OCI-M1 (cell line): ENCODE measurements at regions not wholly inside any gene's neighbourhood (a gene's known extent, or its start where the extent isn't known, plus 50 kb on each side); places are given as distances from the start of the nearest gene placed in this dataset.
A peak's percentile ranks its signal among the peaks of the same experiment; 100 is the strongest.

Experiments
- DNase-seq: peaks from one replicate; lab custom pipeline; 2025; lab: John Stamatoyannopoulos, UW

DNA sequence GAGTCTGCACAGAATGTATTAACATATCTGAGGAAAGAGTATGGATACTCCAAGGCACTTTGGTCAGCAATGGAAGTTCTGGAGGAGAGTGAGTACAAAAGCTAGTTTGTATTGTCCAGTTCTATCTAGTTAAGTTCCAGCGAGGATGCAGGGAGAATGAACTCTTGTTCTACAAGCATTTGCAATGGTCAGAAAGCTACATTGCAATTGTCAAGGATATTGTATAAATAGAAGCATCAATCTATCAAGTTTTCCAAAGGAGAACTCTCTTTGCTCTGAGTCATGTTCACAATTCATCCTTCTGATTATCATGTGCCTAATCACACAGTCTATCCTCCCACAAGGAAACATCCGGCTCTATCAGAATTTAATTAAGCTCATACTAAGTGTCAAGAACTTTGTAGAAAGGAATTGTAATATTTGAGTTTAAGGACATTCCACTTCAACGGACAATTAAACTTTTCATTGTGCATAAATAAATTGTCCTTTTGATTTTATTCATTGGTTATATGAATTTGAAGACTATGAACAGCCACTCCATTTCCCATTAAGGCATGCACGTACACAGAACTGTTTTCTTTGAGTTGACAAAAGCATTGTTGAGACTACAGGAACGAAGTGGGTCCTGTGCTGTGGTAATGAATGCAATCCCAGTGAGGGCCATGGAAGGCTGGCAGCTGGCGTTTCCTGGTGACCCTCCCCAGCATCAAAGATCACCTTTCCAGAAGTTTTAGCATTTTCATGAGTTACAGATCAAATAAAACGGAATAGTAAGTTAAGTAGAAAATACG is 973.5 kb upstream of the GOT2 start:
- no peak for DNase-seq

- no peak for DNase-seq
Observed at GRCh38 chr16:59701963-59702930, 968.1 kb upstream of the GOT2 start.

- DNase-seq, result no peak
Observed at GRCh38 chr16:59699786-59700185, 965.7 kb upstream of the GOT2 start.

DNA sequence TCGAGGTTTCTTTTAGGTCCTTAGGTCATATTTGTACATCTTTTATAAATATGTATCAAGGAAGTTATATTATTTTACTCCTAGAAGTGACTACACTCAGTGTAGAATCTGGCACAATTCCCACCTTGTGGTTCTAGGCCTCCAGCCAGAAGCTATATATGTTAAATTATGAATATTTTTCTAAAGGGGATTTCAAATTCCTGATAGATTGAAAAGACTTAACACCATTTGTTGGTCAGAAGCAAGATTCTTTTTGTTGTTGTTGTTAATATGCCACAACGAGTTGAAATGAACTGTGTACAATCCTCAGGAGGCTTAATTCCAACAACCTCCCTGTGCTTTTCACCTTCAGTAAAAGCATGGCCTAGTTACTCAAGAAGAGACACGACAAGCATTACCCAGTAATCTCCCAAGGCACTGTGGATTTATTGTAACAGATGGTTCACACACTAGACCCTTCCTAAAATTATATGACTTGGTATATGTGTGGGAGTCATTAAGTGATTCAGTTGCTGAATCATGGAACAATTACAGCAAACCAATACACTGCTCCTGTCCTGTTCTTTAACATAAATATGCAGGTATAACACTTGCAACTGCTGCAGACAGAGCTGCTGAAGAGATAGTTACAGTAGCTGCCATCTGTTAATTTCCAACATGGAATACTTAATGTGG is 964.4 kb upstream of the GOT2 start:
- peak; percentile 23 for DNase-seq

GRCh38 chr16:59697761-59698160 is 963.6 kb upstream of the GOT2 start:
- DNase-seq, result no peak

GRCh38 chr16:59697236-59697635 is 963.1 kb upstream of the GOT2 start:
- DNase-seq, result no peak

DNA sequence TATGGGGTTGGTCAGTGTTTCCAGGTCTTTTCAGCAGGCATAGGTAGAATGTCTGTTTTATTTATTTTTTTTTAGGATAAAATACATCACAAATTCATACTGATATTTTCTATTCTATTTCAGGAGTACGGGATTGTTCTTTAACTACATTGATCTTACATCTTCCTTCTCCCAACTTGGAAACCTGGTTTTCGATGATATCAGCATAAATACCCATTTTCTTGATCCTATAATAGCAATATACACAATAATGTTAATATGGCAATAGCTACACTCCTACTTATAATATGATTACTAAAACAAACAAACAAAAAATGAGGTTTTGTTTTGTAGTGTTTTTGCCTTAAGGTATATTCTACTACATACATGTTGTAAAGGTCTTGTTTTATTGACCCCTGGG is 962.4 kb upstream of the GOT2 start:
- DNase-seq, result no peak

GRCh38 chr16:59690216-59690615 is 956.1 kb upstream of the GOT2 start:
- DNase-seq, result no peak

GRCh38 chr16:59688006-59688405 is 953.9 kb upstream of the GOT2 start:
- no peak for DNase-seq

DNA sequence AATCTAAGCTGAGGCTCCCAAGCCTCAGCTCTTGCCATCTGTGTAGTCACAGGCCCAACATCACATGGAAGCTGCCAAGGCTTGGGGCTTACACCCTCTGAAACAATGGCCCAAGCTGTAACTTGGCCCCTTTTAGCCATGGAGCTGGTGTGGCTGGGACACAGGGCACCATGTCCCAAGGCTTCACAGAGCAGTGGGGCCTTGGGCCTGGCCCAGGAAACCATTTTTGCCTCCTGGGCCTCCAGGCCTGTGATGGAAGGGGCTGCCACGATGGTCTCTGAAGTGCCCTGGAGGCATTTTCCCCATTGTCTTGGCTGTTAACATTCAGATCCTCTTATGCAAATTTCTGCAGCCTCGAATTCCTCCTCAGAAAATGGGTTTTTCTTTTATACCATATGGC is 952.3 kb upstream of the GOT2 start:
- DNase-seq, result no peak

DNA sequence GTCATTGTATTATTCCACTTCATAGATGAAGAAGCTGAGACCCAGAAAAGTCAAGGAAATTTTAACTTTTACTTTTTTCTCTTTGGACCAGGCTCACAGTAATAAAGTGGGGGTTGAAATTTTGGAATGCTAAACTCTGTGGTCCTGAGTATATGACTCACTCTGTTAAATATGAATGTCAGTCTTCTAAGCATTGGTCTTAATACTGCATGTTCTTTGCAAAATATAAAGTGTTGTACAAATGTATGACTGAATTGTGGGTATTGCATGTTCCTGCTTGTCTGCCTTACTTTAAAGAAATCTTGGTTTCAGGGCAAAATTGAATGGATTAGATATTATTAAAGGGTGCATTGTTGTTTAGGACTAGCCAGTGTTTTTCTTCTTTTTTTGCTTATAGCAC is 950.8 kb upstream of the GOT2 start:
- no peak for DNase-seq

- DNase-seq, result no peak
Observed at GRCh38 chr16:59683709-59684108, 949.6 kb upstream of the GOT2 start.

GRCh38 chr16:59665618-59666220 is 931.6 kb upstream of the GOT2 start:
- no peak for DNase-seq

DNA sequence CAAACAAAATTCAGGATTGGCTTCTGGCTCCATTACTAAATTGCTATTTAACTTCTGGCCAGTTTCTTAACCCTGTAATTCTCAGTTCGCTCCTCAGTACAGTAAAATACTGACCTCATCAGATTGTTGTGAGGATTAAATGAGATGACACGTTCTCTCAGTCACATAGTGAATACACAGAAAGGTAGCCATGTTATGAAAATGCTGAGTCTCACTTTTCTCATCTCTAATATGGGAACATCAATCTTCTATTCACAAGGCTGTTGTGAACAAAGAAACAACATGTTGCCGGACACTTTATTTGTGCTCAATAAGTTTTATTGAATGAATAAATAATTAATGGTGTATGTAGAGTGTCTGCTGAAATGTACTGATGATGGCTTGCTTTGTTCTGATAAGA is 924.5 kb upstream of the GOT2 start:
- no peak for DNase-seq

DNA sequence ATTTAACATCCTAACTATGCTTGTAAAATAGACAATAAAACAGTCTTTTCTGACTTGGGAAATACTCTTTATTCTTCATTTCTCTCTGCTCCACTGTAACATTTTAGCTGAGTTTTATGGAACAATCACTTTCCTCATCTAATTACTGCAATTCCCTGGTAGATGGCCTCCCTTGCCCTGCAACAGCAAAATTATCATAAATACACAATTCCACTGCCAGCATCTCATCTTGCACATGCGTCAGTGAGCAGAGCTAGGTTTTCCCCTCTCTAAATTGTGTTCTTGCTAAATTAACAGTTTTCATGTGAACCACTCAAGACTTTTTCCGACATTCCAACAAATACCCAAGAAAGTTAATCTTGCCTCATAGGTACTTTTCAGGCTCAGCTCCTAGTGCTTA is 920.9 kb upstream of the GOT2 start:
- DNase-seq, result no peak

DNA sequence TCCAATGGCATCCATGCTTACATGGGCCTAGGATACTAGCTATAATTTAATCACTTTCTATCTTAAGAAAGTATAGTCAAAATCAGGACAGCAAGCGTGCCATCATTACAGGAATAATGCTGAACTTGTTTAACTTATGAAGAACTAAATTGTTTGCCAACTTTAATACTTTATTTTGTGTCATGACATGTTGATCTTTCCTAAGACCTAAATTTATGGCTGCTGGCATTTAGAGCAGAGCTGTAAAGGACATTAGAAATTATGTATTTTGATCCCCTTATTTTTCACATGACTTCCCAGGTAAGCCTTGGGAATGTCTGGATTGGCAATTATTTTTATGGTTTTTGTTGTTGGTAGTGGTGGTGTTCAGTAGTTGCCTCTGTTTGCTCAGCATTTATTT is 920.3 kb upstream of the GOT2 start:
- no peak for DNase-seq

- DNase-seq, result no peak
Observed at GRCh38 chr16:59651662-59652061, 917.5 kb upstream of the GOT2 start.

- no peak for DNase-seq
Observed at GRCh38 chr16:59645194-59645593, 911.1 kb upstream of the GOT2 start.

- no peak for DNase-seq
Observed at GRCh38 chr16:59635674-59636073, 901.6 kb upstream of the GOT2 start.

DNA sequence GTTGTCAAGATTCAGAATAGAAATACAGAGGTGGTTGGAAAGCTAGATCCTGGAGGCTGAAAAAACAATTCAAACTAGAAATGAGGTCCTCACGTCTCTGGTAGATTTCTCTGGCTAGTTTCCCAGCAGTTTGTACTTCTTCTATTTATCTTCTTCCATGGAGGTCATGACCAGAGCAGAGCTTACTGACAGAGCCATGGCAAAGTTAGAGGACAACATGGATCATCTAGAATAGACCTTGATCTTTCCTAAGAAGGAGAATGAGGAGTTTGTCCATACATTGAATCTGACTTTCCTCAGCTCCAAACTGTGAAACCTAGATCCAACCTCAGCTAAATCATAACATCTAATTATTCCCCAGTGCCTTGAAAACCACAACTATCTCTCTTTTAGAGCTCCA is 900.8 kb upstream of the GOT2 start:
- no peak for DNase-seq

GRCh38 chr16:59634004-59634579 is 900.0 kb upstream of the GOT2 start:
- DNase-seq, result no peak
